Esophagus muscularis mucosa (tissue), 4 donors: ENCODE measurements at regions not wholly inside any gene's neighbourhood (a gene's known extent, or its start where the extent isn't known, plus 50 kb on each side); places are given as distances from the start of the nearest gene placed in this dataset.

Experiments
- CTCF ChIP-seq, 3 experiments: fragments of 200-600 bp in 2 of 3; fragments of 450-650 bp in 1 of 3; sonication (generic) in 2 of 3; IDR thresholded peaks; one replicate each; pipeline ENCODE4 v1.5.1; 2017 to 2019; ENCODE audit warnings: antibody characterized with exemption in 3 of 3, mild to moderate bottlenecking in 2 of 3, moderate library complexity in 1 of 3
- EP300 ChIP-seq: sonication (generic); formaldehyde crosslinking; IDR thresholded peaks from one replicate; pipeline ENCODE4 v1.6.1; 2017; ENCODE audit warnings: antibody characterized with exemption
- POLR2A ChIP-seq: fragments of 450-650 bp; IDR thresholded peaks from one replicate; pipeline ENCODE4 v1.6.1; 2017; ENCODE audit warnings: antibody characterized with exemption, moderate library complexity, mild to moderate bottlenecking, low read depth
- POLR2AphosphoS5 ChIP-seq, 2 donors: sonication (generic); formaldehyde crosslinking; IDR thresholded peaks; one replicate each; pipeline ENCODE4 v1.6.1; 2017; ENCODE audit warnings: antibody characterized with exemption in 2 of 2

- TF ChIP-seq CTCF (IDR thresholded peaks at IDR 0.05) (no peak), POLR2A (no peak), EP300 (no peak), POLR2AphosphoS5 (IDR thresholded peaks at IDR 0.05) (no peak)
Measured at GRCh38 chr5:130571076-130571475, 594.0 kb downstream of the HINT1 start.
